HEK293T (cell line): ENCODE measurements at regions not wholly inside any gene's neighbourhood (a gene's known extent, or its start where the extent isn't known, plus 50 kb on each side); places are given as distances from the start of the nearest gene placed in this dataset.

Source experiments
- CTCF ChIA-PET: fragments of 350-600 bp; formaldehyde crosslinking; extraction: SDS; loops from one replicate; lab custom pipeline; 2021; ENCODE audit warnings: antibody characterized with exemption, inconsistent platforms; lab: Yijun Ruan, JAX
- POLR2A ChIA-PET: fragments of 350-600 bp; formaldehyde crosslinking; extraction: SDS; loops from one replicate; lab custom pipeline; 2020; ENCODE audit warnings: antibody characterized with exemption, inconsistent platforms; lab: Yijun Ruan, JAX
- DNase-seq: peaks from one replicate; pipeline ENCODE4 v3.0.0; 2012; ENCODE audit warnings: mixed read lengths; ENCODE audit errors: extremely low spot score
- ARNT ChIP-seq: fragments of 450-650 bp; IDR thresholded peaks from 2 replicates; pipeline ENCODE4 v1.6.1; 2017; ENCODE audit warnings: mild to moderate bottlenecking
- BHLHE40 ChIP-seq: fragments of 450-650 bp; IDR thresholded peaks from 2 replicates; pipeline ENCODE4 v1.6.1; 2016; ENCODE audit warnings: mild to moderate bottlenecking, moderate library complexity, borderline replicate concordance
- CTBP1 ChIP-seq: fragments of 450-650 bp; IDR thresholded peaks from 2 replicates; pipeline ENCODE4 v1.6.1; 2016; ENCODE audit warnings: borderline replicate concordance
- ELF4 ChIP-seq: fragments of 450-650 bp; IDR thresholded peaks from 2 replicates; pipeline ENCODE4 v1.6.1; 2017; ENCODE audit warnings: antibody characterized with exemption
- FOXA1 ChIP-seq: fragments of 450-650 bp; IDR thresholded peaks from 2 replicates; pipeline ENCODE4 v1.6.1; 2016; ENCODE audit warnings: mild to moderate bottlenecking
- FOXK2 ChIP-seq: fragments of 450-650 bp; IDR thresholded peaks from 2 replicates; pipeline ENCODE4 v1.6.1; 2016; ENCODE audit warnings: mild to moderate bottlenecking
- FOXM1 ChIP-seq: fragments of 450-650 bp; IDR thresholded peaks from 2 replicates; pipeline ENCODE4 v1.6.1; 2017; ENCODE audit warnings: mild to moderate bottlenecking, borderline replicate concordance
- HDGF ChIP-seq: fragments of 450-650 bp; IDR thresholded peaks from 2 replicates; pipeline ENCODE4 v1.6.1; 2017; ENCODE audit warnings: antibody characterized with exemption, borderline replicate concordance
- L3MBTL2 ChIP-seq: fragments of 450-650 bp; conservative IDR thresholded peaks from 2 replicates; pipeline ENCODE4 v1.6.1; 2016; ENCODE audit warnings: mild to moderate bottlenecking
- LEF1 ChIP-seq: fragments of 450-650 bp; IDR thresholded peaks from 2 replicates; pipeline ENCODE4 v1.6.1; 2017; ENCODE audit warnings: mild to moderate bottlenecking, borderline replicate concordance
- NFRKB ChIP-seq: fragments of 450-650 bp; IDR thresholded peaks from 2 replicates; pipeline ENCODE4 v1.6.1; 2016; ENCODE audit warnings: mild to moderate bottlenecking, moderate library complexity
- SP1 ChIP-seq: fragments of 450-650 bp; IDR thresholded peaks from 2 replicates; pipeline ENCODE4 v1.6.1; 2017
- SUZ12 ChIP-seq: fragments of 450-650 bp; IDR thresholded peaks from 2 replicates; pipeline ENCODE4 v1.6.1; 2016; ENCODE audit warnings: mild to moderate bottlenecking
- TARDBP ChIP-seq: fragments of 450-650 bp; IDR thresholded peaks from 2 replicates; pipeline ENCODE4 v1.6.1; 2016
- ZNF384 ChIP-seq: fragments of 450-650 bp; IDR thresholded peaks from 2 replicates; pipeline ENCODE4 v1.6.1; 2016
- TF ChIP-seq, protein P1 (sequence below): fragments of 450-650 bp; IDR thresholded peaks from 2 replicates; pipeline ENCODE4 v1.6.1; 2016

DNA sequence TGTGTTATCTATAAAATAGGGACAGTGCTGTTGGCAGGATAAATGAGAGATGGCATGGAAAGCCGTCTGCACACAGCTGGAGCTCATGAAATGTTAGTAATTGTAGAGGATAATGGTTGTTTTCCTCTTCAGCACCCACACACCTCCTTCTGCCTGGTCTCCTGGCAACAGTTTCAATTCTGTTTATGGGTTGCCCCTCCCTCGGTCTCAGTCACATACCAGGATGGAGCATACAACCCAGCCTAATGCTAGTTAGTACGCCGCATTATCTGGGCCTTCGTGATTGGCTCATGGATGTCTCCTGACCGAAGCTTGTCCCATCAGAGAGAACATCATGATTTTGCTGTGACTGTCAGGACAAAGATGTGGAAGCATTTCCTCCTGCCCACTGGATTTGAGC, 126.2 kb upstream of the WSCD1 start:
- TF ChIP-seq ARNT, result no peak
- no peak for TF ChIP-seq SUZ12
- TF ChIP-seq LEF1, result no peak
- TF ChIP-seq HDGF, result no peak
- TF ChIP-seq CTBP1, result no peak
- TF ChIP-seq FOXM1, result no peak
- TF ChIP-seq, protein P1, sequence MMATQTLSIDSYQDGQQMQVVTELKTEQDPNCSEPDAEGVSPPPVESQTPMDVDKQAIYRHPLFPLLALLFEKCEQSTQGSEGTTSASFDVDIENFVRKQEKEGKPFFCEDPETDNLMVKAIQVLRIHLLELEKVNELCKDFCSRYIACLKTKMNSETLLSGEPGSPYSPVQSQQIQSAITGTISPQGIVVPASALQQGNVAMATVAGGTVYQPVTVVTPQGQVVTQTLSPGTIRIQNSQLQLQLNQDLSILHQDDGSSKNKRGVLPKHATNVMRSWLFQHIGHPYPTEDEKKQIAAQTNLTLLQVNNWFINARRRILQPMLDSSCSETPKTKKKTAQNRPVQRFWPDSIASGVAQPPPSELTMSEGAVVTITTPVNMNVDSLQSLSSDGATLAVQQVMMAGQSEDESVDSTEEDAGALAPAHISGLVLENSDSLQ, result no peak
- TF ChIP-seq L3MBTL2, result no peak
- no peak for TF ChIP-seq FOXK2
- TF ChIP-seq FOXA1, result no peak
- TF ChIP-seq ELF4, result no peak
- TF ChIP-seq NFRKB, result no peak
- TF ChIP-seq SP1, result no peak
- no peak for TF ChIP-seq TARDBP
- no peak for TF ChIP-seq ZNF384
- no peak for TF ChIP-seq BHLHE40
- no peak for DNase-seq
- CTCF ChIA-PET, result no interaction called here
- POLR2A ChIA-PET, result no interaction called here

DNA sequence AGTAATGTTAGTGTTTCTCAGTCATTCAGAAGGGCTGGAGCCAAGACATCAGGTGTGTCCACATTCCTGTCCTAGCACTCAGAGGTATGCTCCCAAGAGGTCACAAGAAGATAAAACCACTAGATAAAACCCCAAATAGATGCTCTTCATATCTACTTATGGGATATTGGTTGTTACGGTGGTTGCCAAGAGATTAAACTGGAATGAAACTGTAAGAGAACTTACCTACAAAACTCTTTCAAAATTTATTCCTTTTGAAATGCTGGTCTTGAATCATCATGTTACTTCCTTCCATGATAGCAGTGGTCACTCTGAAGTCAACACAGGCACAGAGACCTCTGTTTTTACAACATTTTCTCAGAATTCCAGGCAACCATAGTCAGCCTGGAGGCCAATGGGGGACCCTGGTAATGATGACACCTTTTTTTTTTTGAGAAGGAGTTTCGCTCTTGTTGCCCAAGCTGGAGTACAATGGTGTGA, 122.4 kb upstream of the WSCD1 start:
- ChIA-PET POLR2A (no interaction called here), CTCF (no interaction called here)
- DNase-seq, result no peak
- no peak for TF ChIP-seq ELF4
- no peak for TF ChIP-seq SUZ12
- no peak for TF ChIP-seq HDGF
- no peak for TF ChIP-seq ZNF384
- no peak for TF ChIP-seq FOXM1
- TF ChIP-seq LEF1, result no peak
- no peak for TF ChIP-seq BHLHE40
- TF ChIP-seq CTBP1, result no peak
- no peak for TF ChIP-seq TARDBP

DNA sequence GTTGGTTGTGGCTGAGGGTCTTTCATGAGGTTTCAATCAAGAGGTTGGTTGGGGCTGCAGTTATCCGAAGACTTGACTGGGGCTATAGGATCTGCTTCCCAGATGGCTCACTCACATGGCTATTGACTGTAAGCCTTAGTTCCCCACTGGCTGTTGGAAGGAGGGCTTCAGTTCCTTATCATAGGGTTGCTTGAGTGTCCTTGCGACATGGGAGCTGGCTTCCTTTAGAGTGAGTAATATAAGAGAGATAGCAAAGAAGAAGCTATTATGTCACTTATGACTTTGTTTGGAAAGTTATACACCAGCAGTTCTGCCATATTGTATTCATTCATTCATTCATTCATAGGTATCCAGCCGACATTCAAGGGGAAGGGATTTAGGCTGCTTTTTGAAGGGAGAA, 121.4 kb upstream of the WSCD1 start:
- TF ChIP-seq HDGF (no peak), TARDBP (no peak), SUZ12 (no peak), LEF1 (no peak), ELF4 (no peak), CTBP1 (no peak), FOXK2 (no peak), FOXA1 (no peak), FOXM1 (no peak), SP1 (no peak), BHLHE40 (no peak), NFRKB (no peak), ZNF384 (no peak), ARNT (no peak), L3MBTL2 (no peak)
- TF ChIP-seq, protein P1, result no peak
- DNase-seq, result no peak
- ChIA-PET POLR2A (no interaction called here), CTCF (no interaction called here)

DNA sequence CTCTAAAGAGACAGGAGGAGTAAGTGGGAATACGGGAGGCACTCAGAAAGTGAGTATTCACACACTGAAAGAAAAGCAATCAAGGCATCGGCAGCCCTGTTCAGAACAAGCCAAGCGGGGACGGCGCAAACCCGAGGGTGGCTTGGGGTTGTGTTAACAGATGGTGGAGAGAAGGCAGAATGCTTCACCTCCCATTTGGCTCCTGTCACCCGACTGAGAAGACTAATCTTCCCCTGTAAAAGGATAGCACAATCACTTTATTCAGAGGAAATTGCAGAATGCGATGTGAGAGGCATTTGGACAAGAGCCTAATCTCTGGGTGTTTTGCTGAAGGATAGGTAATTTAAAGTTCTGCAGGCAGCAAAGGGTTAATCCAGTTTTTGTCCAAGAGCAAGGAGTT, 119.3 kb upstream of the WSCD1 start:
- ChIA-PET POLR2A (no interaction called here), CTCF (no interaction called here)
- TF ChIP-seq NFRKB (no peak), SP1 (no peak), ARNT (no peak), ELF4 (no peak), CTBP1 (no peak), SUZ12 (no peak), HDGF (no peak), BHLHE40 (no peak), FOXM1 (no peak), LEF1 (no peak), L3MBTL2 (no peak), FOXA1 (no peak), ZNF384 (no peak)
- TF ChIP-seq, protein P1, result no peak
- DNase-seq, result no peak

DNA sequence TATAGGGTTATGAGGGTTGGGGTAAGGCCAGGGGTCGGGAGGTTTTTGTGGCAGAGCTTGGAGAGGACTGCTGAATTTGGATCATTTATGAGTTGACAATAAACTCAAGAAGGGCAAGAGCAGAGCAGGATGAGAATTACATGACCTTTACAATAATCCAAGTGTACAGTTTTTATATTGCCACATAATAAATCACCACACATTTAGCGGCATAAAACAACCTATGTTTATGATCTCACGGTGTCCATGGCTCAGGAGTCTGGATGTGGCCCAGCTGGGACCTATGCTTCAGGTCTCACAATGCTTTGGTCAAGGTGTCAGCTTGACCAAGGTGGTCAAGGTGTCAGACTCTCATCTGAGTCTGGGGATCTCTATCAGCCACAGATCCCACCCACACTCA, 118.3 kb upstream of the WSCD1 start:
- CTCF ChIA-PET, result no interaction called here
- DNase-seq, result no peak
- POLR2A ChIA-PET, result no interaction called here
- no peak for TF ChIP-seq BHLHE40

DNA sequence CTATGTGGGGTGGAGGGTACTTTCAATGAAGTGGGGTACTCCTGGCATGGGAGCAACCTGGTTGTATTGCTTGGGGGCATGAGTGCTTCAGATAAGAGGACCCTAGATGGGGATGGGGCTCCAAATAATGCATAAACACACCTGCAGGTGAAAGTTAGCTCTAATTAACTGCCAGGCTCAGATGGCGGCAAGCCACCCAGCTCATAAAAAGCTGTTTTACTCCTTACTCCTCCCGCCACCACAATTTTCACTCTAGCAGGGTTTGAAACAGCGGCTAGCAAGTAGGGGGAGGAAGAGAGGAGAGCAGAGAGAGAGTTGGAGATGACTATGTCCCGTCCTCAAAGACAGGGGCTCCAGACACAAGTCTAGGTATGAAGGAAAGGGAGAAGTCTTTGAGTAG, 117.7 kb upstream of the WSCD1 start:
- TF ChIP-seq HDGF (no peak), SP1 (no peak), NFRKB (no peak), BHLHE40 (no peak)
- CTCF ChIA-PET, result no interaction called here
- DNase-seq, result no peak
- POLR2A ChIA-PET, result no interaction called here

DNA sequence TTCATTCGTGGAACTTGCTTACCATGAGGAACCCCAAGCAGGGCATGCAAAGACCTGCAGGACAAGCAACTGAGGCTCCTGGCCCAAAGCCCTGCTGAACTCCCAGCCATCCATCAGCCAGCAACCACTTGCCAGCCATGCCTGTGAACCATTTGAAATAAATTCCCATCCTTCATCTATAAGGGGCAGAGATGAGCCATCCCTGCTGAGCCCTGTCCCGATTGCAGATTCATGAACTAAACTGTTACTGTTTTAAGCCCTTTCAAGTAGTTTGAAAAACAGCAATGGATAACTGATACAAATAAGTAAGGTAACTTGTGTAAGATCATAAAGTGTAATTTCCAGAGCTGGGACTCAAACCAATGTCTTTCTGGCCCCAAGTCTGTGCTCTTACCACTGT, 114.4 kb upstream of the WSCD1 start:
- TF ChIP-seq FOXK2 (no peak), SUZ12 (no peak)
- ChIA-PET POLR2A (no interaction called here), CTCF (no interaction called here)
- DNase-seq, result no peak
